A673 (cell line): ENCODE measurements at regions not wholly inside any gene's neighbourhood (a gene's known extent, or its start where the extent isn't known, plus 50 kb on each side); places are given as distances from the start of the nearest gene placed in this dataset.

Experiments used
- CTCF ChIP-seq: fragments of 300-800, 200-600 bp; sonication (generic); conservative IDR thresholded peaks from 2 replicates; pipeline ENCODE4 v1.5.1; 2017; ENCODE audit warnings: low read depth, mild to moderate bottlenecking, antibody characterized with exemption, low read length, moderate library complexity, mixed read lengths
- EZH2 ChIP-seq: fragments of 200-600 bp; sonication (generic); IDR thresholded peaks from 2 replicates; pipeline ENCODE4 v1.6.1; 2017; ENCODE audit warnings: borderline replicate concordance, low read depth, mild to moderate bottlenecking, mixed read lengths, antibody characterized with exemption, low read length; ENCODE audit not compliant: poor library complexity, severe bottlenecking

- TF ChIP-seq CTCF (no peak), EZH2 (no peak)
Observed at GRCh38 chr11:121904148-121904547, 211.9 kb downstream of the BLID start.
